RPMI7951 (cell line): ENCODE measurements at regions not wholly inside any gene's neighbourhood (a gene's known extent, or its start where the extent isn't known, plus 50 kb on each side); places are given as distances from the start of the nearest gene placed in this dataset.
"Not testable (repeated sequence)": the region's sequence is repeated elsewhere in the genome, so short reads cannot be mapped to it uniquely, and the experiment has no call there.

Source experiments
- DNase-seq: peaks from one replicate; pipeline ENCODE4 v3.0.0-alpha.2; 2012; ENCODE audit warnings: low read depth

- no peak for DNase-seq
These were observed 51.7 kb downstream of the FAM50B start for GRCh38 chr6:3900744-3901336.

DNA sequence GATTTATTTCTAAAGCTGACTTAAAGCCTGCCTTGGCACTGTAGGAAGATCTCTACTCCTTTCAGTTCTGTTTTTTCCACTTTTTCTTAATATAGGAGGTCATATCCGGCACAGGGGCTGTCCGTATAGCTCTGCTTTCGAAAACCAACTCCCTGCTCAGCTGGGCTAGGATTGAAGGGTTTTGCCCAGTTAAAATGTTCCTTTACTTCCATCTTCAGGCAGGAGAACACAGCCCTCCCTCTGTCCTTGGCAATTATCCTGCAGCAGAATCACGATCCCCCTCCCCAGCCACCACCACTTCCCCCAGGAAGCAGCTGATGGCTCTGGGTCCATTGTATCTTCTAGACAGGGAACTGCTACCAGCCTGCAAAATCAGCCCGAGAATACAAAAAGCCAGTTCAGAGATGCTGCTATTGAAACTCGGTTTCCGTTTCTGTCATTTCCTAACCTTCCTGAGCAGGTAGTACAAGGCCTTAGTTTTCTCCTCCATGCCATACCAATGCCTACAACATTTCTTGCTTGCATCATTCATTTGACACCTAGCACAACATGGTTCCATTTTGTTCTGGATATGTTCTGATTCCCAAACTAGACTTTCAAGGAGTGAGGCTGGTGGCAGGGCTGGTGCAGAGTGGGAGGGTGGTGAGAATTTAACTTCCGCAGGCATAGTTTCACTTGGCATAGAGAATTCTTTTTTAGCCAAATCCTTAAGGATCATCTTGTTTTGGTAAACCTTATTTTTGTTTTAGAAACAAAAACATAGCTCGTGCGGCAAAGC lies 53.9 kb downstream of the FAM50B start:
- no peak for DNase-seq

DNA sequence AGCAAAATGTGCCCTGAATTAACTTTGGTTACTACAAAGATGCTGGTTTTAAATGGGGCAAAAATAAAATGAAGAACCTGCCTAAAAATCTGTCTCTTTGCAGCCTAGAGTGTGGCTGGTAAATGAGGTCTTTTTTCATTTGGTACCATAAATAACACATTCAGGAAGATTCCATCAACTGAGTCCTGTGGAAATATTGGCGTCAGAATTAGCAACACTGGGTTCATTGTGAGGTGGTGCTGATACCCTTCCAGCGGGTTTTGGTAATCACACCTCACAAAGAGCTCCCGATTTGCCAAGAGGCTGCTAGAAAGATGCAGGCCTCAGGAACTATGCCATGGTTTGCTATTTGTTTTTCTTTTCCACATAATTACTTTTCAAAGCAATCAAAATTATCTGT lies 55.3 kb downstream of the FAM50B start:
- DNase-seq: peak; percentile 15

- no peak for DNase-seq
These were observed 57.0 kb downstream of the FAM50B start for GRCh38 chr6:3905945-3906845.

- no peak for DNase-seq
These were observed 57.6 kb downstream of the FAM50B start for GRCh38 chr6:3906846-3907151.

- no peak for DNase-seq
These were observed 59.0 kb downstream of the FAM50B start for GRCh38 chr6:3908223-3908622.

GRCh38 chr6:3908961-3909360 lies 59.8 kb downstream of the FAM50B start:
- DNase-seq: no peak

DNA sequence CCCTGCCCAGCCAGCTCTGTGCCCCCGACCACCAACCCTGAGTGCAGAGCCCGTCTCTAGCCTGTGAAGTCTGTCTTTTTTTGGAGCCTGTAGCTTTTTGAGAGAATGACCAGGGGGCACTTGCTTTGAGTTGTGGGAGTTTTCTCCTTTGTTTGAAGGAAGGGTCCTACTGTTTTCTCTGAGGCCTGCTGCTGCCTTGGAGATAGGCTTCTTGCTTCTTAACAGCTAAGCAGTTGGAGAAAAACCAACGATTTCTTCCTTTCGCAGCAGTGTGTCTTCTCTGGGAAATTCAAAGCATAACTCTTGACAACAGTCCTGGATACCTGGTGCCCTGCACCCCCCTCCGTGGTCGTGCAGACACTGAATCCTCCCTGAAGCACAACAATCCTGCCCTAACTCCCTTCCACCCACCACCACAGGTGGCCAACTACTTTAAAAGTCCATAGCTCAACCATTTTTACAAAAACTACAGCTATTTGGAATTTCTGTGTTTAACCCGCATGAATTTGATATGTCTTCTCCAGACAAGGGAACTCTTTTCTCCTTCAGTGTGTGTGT lies 61.0 kb downstream of the FAM50B start:
- no peak for DNase-seq

GRCh38 chr6:3911130-3911529 lies 62.0 kb downstream of the FAM50B start:
- no peak for DNase-seq

- DNase-seq: peak; percentile 95
These were observed 62.6 kb downstream of the FAM50B start for GRCh38 chr6:3911614-3912336.

- no peak for DNase-seq
These were observed 63.3 kb downstream of the FAM50B start for GRCh38 chr6:3912361-3913076.

DNA sequence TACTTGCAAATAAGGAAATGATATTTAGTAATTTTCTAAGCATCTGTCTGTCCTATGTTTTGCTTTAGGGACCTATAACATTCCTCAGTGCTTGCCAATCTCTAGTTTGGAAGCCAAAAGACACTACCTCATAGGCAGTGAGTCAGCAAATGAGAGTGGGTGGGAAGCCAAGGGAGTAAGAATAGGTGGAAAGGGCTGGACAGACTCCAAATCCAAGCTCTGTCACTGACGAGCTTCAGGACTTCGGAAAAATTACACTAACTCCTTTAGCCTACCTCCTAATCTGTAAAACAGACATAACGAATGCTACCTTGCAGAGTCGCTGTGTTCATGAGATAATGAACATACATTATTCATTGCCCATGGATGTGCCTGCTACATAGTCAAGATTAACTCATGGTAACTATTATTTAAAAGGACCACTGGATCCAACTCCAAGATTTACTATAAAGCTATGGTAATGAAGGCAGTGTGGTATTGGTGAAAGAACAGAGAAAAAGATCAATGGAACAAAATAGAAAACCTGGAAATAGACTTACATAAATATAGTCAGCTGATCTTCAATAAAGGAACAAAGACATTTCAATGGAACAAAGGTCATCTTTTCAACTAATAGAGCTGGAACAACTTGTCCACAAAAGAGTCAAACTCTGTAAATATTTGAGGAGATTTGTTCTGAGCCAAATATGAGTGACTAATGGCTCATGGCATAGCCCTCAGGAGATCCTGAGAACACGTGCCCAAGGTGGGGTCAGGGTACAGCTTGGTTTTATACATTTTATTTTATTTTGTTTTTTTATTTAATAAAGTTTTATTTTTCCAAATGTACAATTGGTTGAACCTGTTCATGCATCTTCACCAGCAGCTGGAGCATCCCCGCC lies 64.1 kb downstream of the FAM50B start:
- peak; percentile 97 for DNase-seq

- no peak for DNase-seq
These were observed 64.8 kb downstream of the FAM50B start for GRCh38 chr6:3913958-3914337.

DNA sequence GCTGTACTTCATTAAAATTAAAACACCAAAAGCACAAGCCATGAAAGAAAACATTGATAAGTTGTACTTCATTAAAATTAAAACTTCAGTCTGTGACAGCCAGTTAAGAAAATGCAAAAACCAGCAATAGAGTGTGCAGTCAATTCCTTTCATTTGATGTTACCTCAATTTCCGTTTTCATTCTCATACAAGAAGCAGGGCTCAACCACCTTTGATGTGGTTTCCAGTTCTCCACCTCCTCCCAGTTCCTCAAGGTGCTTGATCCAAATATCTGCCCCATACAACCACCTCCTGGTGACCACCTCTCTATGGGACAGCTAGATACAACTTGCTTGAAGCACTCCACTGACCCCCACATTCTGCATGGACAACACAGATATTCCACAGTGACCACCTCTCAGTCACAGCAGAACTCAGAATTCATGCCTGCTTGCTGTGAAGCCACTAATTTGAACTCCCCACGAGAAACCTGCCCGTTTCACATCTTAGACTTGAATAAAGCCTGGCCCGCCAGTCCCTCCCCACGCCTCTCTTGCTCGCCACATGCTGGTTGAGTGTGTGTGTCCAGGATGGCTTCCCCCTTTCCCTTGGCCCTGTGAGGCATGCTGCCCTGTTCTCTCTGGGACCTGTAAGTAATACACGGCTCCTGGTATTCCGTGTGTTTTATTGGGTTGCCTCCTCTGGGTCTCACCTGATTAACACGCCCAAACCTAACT lies 66.1 kb downstream of the FAM50B start:
- no peak for DNase-seq

DNA sequence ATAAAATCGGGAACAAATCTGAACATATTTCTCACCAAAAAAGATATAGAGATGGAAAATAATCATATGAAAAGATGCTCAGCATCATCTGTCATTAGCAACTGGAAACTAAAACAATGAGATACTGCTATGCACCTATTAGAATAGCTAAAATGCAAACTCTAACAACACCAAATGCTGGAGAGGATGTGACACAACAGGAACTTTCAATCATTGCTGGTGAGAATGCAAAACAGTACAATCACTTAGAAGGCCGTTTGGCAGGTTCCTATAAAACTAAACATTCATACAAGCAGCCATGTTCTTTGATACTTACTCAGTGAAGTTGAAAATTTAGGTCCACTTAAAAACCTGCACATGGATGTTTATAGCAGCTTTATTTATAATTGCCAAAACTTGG lies 67.0 kb downstream of the FAM50B start:
- no peak for DNase-seq

DNA sequence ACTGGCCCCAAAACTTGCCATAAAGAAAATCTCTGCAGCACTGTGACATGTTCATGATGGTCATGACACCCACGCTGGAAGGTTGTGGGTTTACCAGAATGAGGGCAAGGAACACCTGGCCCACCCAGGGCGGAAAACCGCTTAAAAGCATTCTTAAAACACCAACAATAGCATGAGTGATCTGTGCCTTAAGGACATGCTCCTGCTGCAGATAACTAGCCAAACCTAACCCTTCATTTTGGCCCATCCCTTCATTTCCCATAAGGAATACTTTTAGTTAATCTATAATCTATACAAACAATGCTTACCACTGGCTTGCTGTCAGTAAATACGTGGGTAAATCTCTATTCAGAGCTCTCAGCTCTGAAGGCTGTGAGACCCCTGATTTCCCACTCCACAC lies 67.6 kb downstream of the FAM50B start:
- DNase-seq: not testable (repeated sequence)

DNA sequence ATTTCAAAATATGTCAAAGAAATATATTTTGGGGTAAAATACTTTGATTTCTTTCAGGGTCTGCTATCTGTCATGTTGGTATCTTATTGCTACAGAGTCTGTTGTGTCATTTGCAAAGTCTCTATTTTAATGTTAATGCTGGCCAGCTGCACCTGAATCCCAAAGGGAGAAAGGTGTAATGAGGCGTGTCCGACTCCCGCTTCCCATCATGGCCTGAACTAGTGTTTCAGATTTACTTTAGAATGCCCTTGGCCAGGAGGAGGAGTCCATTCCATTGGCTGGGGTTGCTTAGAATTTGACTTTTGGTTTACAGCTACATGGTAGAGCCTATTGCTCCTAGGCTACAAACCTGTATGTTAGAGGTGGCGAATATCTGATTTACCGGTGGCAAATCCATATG lies 69.3 kb downstream of the FAM50B start:
- no peak for DNase-seq

- peak; percentile 81 for DNase-seq
These were observed 70.0 kb downstream of the FAM50B start for GRCh38 chr6:3919130-3919628.

DNA sequence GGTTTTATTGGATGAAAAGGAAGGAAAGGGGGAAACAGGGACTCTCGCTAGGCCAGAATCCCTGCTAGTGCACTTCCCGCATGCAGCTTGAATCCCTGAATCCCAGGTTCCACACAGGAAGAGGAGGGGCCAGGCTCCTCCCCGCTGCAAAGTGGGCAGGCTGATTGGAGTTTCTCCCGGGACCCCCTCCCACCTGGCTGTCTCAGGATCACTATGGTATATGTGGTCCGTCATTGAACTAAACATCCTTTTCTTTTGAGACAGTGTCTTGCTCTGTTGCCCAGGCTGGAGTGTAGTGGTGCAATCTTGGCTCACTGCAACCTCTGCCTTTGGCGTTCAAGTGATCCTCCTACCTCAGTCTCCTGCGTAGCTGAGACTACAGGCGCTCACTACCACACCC lies 70.7 kb downstream of the FAM50B start:
- no peak for DNase-seq
